ENCODE measurements at regions not wholly inside any gene's neighbourhood (a gene's known extent, or its start where the extent isn't known, plus 50 kb on each side); places are given as distances from the start of the nearest gene placed in this dataset.

DNA sequence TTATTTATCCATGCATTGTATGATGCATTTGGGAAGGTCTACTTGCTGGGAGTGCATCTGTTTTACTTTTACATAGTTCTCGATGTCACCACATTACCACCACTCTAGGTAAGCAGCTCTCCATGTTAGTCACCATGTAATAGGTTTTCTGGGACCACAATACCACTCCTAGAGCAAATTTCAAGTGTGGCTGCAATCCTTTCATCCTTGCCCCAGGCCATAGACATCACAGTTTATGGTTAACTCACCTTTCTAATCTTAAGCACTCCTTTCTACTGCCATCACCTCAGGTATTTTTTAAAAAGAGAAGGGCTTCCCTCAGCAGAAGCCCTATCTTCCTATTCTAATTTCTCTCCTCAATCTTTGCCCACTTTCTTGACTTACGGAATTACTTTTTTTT is 354.1 kb downstream of the PLK2 start:
- Histone ChIP-seq H3K4me3 (replicated peaks; ENCODE audit: insufficient read depth, low read length) (no peak overlapping the region), H3K27me3 (ENCODE audit: insufficient read depth, poor library complexity, severe bottlenecking) (no peaks in the 10 kb centered on the region), H3K27ac (replicated peaks) (no peak overlapping the region)
- TF ChIP-seq, protein P1, sequence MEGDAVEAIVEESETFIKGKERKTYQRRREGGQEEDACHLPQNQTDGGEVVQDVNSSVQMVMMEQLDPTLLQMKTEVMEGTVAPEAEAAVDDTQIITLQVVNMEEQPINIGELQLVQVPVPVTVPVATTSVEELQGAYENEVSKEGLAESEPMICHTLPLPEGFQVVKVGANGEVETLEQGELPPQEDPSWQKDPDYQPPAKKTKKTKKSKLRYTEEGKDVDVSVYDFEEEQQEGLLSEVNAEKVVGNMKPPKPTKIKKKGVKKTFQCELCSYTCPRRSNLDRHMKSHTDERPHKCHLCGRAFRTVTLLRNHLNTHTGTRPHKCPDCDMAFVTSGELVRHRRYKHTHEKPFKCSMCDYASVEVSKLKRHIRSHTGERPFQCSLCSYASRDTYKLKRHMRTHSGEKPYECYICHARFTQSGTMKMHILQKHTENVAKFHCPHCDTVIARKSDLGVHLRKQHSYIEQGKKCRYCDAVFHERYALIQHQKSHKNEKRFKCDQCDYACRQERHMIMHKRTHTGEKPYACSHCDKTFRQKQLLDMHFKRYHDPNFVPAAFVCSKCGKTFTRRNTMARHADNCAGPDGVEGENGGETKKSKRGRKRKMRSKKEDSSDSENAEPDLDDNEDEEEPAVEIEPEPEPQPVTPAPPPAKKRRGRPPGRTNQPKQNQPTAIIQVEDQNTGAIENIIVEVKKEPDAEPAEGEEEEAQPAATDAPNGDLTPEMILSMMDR (IDR thresholded peaks at IDR 0.05; ENCODE audit: insufficient read depth, low read length): no peak
- TF ChIP-seq GABPA (IDR thresholded peaks at IDR 0.05; ENCODE audit: low read depth) (no peak), POLR2AphosphoS5 (IDR thresholded peaks at IDR 0.05; ENCODE audit: low read depth) (no peak), SPI1 (IDR thresholded peaks at IDR 0.05; ENCODE audit: borderline replicate concordance, low read depth) (no peak)
- TF ChIP-seq, protein P2, sequence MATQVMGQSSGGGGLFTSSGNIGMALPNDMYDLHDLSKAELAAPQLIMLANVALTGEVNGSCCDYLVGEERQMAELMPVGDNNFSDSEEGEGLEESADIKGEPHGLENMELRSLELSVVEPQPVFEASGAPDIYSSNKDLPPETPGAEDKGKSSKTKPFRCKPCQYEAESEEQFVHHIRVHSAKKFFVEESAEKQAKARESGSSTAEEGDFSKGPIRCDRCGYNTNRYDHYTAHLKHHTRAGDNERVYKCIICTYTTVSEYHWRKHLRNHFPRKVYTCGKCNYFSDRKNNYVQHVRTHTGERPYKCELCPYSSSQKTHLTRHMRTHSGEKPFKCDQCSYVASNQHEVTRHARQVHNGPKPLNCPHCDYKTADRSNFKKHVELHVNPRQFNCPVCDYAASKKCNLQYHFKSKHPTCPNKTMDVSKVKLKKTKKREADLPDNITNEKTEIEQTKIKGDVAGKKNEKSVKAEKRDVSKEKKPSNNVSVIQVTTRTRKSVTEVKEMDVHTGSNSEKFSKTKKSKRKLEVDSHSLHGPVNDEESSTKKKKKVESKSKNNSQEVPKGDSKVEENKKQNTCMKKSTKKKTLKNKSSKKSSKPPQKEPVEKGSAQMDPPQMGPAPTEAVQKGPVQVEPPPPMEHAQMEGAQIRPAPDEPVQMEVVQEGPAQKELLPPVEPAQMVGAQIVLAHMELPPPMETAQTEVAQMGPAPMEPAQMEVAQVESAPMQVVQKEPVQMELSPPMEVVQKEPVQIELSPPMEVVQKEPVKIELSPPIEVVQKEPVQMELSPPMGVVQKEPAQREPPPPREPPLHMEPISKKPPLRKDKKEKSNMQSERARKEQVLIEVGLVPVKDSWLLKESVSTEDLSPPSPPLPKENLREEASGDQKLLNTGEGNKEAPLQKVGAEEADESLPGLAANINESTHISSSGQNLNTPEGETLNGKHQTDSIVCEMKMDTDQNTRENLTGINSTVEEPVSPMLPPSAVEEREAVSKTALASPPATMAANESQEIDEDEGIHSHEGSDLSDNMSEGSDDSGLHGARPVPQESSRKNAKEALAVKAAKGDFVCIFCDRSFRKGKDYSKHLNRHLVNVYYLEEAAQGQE (IDR thresholded peaks at IDR 0.05; ENCODE audit: insufficient replicate concordance, low read depth): no peak
- DNase-seq (ENCODE audit: low read depth in 1 of 2, low spot score in 1 of 2): no peak

DNA sequence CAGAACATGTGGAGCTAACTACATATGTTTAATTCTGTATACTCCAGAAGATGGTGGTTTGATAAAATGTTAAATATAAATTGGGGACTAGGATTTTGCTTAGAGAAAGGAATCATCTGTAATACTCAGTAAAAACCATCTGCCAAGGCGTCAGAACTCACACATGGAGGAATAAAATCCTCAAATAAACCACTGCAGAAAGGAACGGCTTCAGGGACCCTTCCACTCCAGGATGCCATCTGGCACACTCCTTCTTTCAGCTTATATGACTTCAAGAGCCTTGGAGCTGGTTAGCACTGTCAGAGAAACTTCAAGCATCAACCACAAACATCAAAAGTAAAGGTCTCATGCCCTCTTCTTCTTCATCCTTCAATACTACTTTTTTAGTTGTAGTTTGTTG is 360.6 kb downstream of the PLK2 start:
- Histone ChIP-seq H3K27ac (replicated peaks) (no peak overlapping the region), H3K27me3 (ENCODE audit: insufficient read depth, poor library complexity, severe bottlenecking) (no peaks in the 10 kb centered on the region), H3K4me3 (replicated peaks; ENCODE audit: insufficient read depth, low read length) (no peak overlapping the region)
- no peak for DNase-seq (ENCODE audit: low read depth in 1 of 2, low spot score in 1 of 2)
- no peak for TF ChIP-seq GABPA (IDR thresholded peaks at IDR 0.05; ENCODE audit: low read depth)
- TF ChIP-seq POLR2AphosphoS5 (IDR thresholded peaks at IDR 0.05; ENCODE audit: low read depth): no peak
- TF ChIP-seq SPI1 (IDR thresholded peaks at IDR 0.05; ENCODE audit: borderline replicate concordance, low read depth): no peak
- TF ChIP-seq, protein P1 (IDR thresholded peaks at IDR 0.05; ENCODE audit: insufficient read depth, low read length): no peak
- TF ChIP-seq, protein P2 (IDR thresholded peaks at IDR 0.05; ENCODE audit: insufficient replicate concordance, low read depth): no peak

DNA sequence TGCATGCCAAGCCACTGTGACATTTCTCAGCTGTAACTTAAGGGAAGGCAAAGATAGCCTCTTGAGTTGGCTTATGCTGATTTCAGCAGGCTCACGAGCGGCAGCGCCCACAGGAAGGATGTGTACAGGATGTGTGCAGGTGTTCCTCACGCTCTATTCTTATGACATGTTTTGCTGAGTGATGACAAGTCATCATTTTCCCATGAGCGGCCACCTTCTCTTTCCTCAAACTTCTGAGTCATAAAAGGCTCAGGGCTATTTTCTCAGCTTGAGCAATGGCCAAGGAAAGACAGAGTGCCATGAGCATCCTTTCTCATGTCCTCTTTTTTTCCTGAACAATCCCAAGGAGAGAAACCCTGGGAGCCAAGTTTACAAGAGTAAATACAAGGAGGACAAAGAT is 365.9 kb downstream of the PLK2 start:
- H3K27ac ChIP-seq (replicated peaks): no peak overlapping the region
- DNase-seq (ENCODE audit: low read depth in 1 of 2, low spot score in 1 of 2): no peak
- H3K27me3 ChIP-seq (ENCODE audit: insufficient read depth, poor library complexity, severe bottlenecking): no peaks in the 10 kb centered on the region
- H3K4me3 ChIP-seq (replicated peaks; ENCODE audit: insufficient read depth, low read length): no peak overlapping the region
- TF ChIP-seq GABPA (IDR thresholded peaks at IDR 0.05; ENCODE audit: low read depth) (no peak), POLR2AphosphoS5 (IDR thresholded peaks at IDR 0.05; ENCODE audit: low read depth) (no peak), SPI1 (IDR thresholded peaks at IDR 0.05; ENCODE audit: borderline replicate concordance, low read depth) (no peak)
- TF ChIP-seq, protein P1 (IDR thresholded peaks at IDR 0.05; ENCODE audit: insufficient read depth, low read length): no peak
- TF ChIP-seq, protein P2 (IDR thresholded peaks at IDR 0.05; ENCODE audit: insufficient replicate concordance, low read depth): no peak
